ENCODE measurements at regions not wholly inside any gene's neighbourhood (a gene's known extent, or its start where the extent isn't known, plus 50 kb on each side); places are given as distances from the start of the nearest gene placed in this dataset.
"Not testable (repeated sequence)": the region's sequence is repeated elsewhere in the genome, so short reads cannot be mapped to it uniquely, and the experiment has no call there.

DNA sequence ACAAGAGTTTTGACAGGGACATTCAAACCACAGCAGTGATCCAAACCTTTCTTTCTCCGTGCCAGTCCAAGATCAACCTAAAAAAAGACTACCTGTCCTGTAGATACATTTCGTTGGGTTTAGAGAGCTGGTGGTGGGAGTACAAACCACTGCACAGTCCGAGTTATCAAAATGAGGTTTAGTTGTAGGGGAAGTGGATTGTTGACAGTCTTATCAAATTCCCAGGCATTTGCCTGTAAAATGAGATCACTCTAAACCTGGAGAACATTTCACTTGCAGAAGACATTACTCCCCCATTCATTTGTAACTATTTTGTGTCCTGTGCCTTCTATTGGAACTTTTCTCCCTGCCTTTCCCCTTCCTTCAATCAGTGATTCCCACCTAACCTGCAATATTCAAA, 469.6 kb upstream of the JARID2 start:
- DNase-seq: no peak

DNA sequence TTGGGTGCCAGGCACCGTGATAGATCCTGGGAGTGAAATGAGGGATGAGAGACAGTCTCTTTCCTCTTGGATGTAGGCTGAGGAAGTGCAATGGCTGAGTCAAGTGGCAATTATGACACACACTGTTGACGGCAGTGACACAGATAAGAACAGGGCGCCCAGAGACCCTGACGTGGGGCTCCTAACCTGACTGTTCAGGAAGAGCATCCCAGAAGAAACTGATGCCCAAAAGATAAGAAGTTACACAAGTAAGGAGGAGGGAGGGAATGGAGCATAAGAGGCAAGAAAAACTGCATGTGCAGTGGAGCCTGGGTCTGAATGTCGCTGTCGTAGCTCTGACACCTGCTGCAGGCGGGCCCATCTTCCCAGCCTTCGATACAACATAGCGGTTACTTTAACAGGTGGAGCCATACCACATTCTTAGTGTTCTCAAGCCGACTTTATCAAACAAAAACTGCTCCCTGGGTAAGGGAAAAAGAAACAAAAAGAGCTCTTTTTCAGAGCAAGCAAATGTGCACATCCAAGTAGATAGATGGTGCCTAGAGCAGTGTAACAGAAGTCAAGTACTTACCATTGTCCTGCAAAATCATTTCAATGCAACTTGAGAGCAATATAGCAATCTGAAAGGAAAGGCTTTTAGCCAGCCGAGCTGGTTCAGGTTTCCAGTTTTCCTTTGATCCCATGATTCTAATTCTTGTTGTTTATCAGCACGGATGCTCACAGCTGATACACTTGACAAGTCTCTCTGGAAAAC, 463.9 kb upstream of the JARID2 start:
- no peak for DNase-seq

DNA sequence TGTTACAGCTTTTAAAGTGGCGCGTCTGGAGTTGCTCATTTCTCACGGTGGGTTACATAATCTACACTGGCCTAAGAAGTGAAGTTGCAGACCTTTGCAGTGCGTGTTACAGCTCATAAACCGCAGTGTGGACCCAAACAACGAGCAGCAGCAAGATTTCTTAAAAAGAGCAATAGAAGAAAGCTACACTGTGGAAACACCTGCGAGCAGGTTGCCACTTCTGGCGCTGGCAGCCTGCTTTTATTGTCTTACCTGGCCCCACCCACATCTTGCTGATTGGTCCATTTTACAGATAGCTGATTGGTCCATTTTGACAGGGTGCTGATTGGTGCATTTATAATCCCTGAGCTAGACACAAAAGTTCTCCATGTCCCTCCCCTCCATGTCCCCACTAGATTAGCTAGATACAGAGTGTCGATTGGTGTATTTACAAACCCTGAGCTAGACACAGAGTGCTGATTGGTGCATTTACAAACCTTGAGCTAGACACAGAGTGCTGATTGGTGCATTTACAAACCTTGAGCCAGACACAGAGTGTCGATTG, 462.9 kb upstream of the JARID2 start:
- DNase-seq: not testable (repeated sequence)

DNA sequence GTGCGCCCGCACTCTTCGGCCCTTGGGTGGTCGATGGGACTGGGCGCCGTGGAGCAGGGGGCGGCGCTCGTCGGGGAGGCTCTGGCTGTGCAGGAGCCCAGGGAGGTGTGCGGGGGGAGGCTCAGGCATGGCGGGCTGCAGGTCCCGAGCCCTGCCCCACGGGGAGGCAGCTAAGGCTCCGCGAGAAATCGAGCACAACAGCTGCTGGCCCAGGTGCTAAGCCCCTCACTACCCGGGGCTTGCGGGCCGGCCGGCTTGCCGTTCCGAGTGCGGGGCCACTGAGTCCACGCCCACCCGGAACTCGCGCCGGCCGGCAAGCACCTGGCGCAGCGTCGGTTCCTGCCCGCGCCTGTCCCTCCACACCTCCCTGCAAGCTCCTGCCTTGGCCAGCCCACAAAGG, 462.3 kb upstream of the JARID2 start:
- no peak for DNase-seq

DNA sequence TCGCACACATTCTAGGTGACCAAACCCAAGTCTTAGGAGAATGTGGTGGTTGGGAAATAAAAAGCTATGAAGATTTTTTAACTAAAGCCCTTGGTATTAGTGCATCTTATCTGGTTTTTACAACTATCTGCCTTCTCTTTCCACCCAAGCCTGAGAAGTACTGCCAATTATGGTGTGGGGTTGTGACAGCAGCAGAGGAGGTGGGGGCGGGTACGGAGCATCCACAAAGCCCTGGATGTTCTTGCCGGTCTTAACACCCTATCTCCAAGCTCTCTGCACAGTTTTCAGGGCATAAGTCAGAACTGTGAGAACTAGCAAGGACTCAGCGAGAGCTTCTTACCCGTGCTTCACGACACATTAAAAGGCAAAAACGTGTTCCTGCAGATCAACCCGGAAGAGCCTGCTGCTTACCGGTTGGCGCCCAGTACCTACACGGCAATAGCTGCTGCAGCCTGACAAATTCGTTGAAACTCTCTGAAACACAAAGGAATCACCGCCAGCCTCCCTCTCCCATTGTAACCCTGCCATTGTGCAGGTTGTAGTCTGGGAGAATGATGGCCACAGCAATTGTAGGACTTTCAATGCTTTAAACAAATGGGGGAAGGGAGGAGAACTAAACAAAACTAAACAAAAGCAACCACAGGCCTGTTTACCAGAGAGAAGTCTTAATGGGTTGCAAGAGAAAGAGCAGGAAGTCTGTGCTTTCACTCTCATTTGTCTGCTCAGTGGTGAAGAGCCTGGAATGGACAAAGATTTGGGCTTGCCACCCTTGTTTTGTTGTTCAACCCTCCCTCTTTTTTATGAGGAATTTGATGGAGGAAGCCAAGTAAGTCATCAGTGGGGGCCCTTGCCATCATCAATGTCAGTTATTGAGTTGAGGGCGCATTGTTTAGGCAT, 461.0 kb upstream of the JARID2 start:
- DNase-seq: peak; percentile 69

DNA sequence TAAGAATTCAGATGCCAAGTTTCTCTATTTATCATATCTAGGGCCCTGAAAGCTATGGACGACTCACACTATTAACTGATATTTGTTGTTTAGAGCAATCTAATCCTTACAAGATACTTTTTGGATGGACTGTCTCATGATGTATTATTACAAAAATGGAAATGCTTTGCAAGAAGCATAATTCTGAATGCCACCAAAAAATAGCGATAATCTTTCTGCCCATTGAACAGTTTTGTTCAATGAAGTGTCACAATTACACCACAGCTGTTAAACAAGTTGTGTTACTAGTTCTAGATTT, 460.4 kb upstream of the JARID2 start:
- DNase-seq: no peak

DNA sequence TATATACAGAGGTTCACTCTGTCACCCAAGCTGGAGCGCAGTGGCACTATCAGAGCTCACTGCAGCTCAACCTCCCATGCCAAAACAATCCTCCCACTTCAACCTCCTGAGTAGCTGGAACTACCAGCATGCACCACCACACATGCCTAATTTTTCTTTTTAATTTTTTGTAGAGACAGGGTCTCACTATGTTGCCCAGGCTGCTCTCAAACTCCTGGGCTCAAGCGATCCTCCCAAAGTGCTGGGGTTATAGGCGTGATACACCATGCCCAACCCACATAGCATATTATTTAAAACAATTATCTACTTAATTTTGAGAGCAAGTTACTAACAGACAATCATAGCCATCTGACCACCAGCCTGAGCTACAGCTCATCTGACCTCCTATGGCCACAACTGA, 459.9 kb upstream of the JARID2 start:
- no peak for DNase-seq

DNA sequence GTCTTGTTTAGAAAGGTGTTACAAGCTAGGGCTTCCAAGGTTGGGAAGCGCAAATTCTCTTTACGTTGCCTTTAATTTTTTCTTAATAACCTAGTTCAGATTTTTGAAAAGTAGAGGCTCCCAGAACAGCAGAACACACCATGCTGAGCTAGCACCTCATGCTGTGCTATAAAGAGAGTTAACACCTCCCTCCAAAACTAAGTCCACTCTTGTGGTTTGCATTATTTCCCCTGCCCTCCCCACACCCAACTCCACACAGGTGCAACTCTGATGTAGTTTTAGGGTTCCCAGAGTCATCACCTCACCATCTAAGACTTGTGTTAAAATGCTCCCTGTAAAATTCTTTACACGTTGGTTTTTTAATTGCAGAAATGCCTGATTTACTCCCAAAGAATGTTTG, 459.4 kb upstream of the JARID2 start:
- DNase-seq: no peak

DNA sequence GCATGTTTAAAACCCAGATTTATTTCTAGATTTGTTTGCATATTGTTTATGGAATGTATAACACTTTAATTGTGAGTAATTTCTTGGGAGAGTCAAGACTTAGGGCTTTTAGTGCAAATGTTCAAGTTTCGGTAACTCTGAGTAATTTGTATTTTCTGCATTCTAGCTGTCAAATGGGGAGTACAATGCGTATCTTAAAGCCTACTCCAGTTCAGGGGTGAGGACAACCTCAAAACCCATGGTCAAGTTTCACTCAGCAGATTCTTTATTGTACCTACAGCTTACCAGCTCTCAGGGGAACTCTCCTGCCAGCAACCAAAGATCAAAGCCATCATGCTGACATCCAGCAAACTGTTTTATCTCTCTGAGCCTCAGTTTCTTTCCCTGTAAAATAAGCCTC, 458.6 kb upstream of the JARID2 start:
- no peak for DNase-seq

DNA sequence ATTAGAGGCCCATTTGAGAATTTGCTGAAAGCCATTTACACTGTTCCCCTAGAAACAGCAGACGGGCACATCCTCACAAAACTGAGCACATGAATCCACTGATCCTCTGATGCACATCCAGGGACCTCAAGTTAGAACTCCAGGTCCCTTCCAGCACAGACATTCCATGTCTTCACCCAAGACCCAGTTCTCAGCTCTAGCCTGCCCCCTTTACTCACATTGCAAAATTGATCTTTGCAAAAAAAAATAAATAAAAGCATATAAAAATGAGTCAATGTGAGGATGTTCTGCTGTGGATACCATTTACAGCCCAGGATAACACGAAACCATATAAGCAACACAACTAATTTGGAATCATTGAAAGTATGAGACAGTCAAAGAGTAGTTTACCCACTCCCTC, 458.2 kb upstream of the JARID2 start:
- no peak for DNase-seq

DNA sequence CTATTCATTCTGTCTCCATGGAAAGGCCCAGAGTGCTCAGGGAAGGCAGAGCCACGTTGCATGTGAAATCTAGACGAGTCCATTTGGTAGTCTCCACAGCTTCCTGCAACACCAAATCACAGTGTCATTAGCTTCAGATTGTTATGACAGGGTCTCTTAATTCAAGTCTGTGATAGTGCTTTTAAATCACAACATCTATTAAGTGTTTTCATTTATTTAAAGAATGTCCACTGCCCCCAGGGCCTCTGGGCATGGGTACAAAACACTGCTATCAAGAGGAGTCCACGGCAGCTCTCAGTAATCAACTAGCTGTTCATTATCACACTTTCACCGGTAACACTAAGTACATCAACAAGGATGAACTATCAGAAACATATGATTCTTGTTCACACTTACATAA, 455.9 kb upstream of the JARID2 start:
- no peak for DNase-seq

DNA sequence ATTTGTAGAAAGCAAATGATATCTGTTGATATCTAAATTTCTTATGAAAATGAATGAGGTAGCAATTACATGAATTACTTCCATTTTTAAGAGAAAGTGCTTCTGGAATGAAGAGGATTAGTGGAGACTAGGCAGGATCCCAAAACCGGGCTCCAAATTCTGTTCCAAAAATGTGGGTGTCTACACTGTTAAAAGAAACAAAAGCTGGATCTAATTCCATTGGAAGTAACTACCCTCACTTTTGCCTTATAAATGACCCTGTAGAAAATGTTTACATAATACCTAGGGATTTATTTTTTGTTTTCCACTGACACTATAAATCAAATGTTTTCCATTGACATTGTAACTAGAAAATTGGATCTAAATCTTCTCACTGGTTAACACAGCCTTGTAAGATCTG, 454.9 kb upstream of the JARID2 start:
- no peak for DNase-seq

DNA sequence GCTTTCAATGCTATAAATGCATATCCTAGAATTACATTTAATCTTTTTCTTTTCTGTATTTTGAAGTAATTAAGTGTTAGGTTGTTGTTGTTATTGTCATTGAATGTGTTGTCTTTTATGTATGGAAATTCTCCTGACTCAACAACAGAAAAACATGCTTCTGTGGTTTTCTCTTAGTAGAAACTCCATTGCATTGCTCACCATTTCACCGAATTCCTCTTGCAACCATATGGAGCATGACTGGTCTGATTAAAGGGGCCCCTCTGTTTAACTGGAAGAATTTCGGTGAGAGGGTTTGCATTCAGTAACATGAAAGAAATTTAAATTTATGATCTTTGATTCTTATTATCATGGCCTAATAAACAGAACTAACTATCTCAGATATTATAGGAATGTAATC, 454.3 kb upstream of the JARID2 start:
- no peak for DNase-seq

DNA sequence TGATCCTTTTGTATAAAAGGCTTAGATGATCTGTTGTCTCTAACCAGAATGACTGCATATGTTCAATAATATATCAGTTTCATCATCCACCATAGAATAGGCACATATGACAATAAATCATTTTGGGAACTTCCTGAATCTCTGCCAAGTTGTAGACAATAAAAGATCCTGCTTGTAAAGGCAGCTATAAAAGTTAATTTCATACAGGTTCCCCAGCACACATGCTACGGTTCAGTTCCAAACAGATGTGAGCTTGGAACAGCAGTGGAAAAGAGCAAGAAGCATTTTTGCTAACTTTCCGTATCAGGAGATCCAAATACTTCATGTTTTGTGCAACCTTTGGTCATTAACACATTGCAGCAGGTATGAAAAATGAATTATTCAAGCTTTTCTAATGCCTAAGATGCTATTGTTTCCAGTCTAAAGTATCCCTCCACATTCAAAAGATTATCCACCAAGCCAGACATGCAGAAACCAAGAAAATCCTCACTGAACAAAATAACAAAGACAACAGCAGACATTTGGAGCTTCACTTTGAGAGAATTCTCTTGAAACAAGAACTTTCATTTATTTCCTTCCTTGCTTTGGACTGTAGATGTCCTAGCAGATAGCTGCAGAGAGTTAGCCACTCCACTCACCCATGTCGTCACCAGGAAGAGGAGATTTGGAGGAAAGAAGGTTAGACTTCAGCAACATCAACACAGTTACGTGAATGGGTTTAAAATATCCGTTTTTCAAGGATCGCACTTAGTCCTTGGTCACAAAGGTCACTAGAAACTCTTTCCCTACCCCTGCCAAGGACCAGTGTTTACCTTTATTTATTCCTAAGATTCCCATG, 453.5 kb upstream of the JARID2 start:
- no peak for DNase-seq

DNA sequence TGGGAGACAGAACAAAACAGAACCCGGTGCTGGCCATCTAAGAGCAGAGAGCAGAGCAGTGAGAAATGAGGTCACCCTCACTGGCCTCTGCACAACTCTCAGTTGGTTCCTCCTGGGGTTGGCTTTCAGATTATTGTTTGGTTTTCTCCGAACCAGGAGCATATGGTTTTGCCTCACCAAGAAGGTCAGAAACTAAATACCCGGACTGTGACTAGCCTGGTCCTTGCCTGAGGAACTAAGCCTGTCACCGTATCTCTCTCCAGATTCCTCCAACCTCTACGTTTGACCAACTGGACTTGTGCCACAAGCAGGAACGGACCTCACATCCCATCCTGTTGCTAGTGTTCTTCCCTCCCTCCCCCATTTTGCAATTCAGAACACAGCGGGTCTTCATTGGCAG, 450.4 kb upstream of the JARID2 start:
- no peak for DNase-seq

DNA sequence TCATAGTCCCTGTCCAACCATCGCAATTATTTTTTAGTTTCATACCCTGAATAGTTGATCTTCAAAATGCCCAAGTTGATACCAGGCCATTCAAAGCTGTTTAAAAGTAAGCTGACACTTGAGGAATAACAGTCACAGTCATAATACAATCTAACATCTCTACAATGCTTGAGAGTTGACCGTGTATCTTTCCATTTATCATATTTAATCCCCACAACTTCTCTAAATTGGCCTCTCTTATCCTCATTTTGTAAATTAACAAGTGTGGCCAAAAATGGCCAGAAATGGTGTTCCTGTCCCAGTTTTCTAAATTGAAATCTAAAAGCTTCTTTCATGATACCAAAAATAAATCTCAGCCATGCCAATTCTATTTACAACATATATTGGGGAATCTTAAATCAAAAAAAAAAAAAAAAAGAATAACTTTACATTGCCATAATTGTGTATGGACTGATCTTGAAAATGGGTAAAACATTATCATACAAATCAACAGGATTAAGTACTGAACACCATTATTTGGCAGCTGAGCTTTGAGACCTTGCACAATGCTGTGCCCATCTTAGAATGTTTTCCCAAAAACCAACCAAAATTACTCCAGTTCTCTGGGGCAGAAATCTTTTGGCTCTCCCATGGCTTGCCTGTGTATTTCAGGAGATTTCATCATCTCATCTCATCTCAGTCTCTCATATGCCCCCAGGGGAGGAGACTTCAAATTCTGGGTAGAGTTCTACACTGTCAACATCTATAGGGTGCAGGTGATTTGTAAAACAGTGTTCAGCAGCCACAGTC, 448.7 kb upstream of the JARID2 start:
- no peak for DNase-seq

DNA sequence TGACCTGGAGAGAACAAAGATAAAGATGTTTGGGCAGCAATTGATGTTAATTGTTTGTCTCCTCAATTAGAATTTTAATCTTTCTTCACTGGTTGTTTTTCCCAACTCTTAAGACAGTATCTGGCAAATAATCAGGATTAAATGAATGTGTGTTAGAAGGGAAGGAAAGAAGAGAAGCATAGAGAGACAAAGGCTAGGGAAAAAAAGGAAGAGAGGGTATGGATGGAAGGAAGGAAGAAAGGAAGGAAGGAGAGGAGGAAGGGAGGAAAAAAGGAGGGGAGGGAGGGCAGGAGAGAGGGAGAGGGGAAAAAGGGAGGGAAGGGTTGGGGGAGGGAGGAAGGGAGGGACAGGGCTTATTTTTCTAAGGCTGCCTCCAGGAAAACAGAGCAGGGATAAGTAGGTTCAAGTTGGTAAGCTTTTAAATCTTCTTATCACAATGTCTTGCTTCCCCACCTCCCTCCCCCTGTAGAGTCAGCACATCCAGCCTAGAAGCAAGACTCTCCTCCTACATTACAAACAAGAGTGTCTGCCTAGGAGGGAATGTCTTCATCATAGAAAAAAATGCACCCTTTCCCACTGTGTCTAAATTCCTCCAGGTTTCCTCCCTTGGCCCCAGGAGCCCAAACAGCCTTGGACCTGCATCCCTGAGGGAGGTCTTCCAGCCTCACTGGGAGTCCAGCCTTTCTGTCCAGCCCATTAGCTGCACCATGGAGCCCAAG, 447.8 kb upstream of the JARID2 start:
- no peak for DNase-seq

DNA sequence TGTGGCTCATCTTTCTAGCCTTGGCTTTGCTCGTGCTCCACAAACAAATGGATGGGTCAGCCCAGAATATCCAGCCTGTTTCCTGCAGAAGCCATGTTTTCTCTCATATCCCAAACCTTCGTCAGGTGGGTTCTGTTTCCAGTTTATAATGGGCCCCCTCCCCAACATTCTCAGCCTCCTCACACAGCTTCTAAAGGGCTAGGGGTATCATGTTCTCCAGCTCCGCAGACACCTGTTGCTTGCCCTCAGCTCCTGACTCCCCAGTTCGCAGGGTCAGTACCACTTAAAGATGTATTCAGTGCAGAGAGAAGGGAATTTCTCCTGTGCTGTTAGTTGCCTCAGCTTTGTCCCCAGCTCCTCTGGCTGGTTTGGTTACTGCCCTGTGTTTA, 447.3 kb upstream of the JARID2 start:
- DNase-seq: no peak

DNA sequence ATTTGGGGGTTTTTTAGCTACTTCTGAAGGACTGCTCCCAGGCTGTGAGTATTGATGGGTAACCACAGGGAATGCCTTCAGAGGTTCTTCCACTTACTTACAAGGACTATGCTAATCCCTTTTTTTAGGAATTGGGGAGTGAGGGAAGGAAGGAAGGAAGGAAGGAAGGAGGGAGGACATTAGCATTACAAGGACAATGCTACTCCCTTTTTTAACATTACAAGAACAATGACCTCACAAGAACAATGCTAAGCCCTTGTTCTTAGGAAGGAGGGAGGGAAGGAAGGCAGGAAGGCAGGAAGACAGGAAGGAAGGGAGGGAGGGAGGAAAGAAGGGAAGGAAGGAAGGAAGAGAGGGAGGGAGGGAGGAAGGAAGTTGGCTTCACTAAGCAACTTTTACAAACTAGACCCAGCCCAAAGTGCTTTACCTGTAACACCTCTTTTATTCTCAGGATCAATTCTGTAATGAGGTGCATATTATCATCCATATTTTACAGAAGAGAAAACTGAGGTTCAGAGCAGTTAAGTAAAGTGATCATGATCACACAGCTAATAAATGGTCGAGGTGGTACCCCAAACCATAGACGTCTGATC, 446.8 kb upstream of the JARID2 start:
- DNase-seq: no peak

DNA sequence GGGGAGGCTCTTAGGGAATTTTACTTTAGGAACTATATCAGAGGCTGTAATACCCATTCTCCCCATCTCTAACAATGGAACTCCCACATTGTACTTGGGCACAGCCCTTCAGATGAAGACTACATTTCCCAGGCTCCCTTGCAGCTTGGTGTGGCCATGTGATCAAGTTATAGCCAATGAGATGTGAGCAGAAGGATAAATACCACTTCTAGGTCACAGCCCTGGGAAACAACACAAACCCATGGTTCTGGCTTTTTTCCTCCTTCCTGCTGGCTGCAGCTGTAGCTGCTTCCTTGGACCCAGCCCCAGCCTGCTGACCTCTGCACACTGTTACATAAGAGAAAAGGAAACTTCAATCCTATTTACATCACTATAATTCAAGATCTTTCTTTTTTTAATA, 445.9 kb upstream of the JARID2 start:
- peak; percentile 75 for DNase-seq

DNA sequence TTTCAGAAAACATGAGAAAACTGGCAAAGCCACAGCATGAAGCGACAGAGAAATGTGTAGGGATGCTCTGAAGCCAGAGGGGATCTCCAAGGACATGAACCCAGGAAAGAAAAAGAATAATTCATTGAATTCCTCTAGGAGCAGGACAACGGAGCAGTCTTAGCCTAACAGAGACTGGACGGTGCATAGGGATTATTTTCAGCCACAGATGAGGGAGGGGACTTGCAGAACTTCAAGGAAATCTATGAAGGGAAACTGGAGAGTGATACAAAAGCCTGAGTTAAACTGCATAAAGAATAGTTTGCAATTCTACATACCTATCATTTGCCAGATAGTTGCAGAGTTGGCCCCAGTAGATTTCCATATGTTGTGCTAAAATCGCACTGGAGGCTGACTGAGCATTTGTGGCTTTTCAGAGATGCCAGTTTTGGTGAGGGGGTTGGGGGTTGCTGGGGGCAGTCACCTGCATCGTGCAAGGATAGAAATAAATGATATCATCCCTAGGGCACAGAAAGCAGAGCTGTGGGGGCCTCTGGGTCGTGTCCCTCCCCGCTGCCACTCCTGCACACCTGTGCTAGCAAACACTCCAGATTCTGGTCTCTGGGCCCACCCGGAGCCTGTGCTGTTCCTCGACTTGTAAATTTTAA, 443.2 kb upstream of the JARID2 start:
- DNase-seq: no peak
